ENCODE measurements at regions not wholly inside any gene's neighbourhood (a gene's known extent, or its start where the extent isn't known, plus 50 kb on each side); places are given as distances from the start of the nearest gene placed in this dataset.

DNA sequence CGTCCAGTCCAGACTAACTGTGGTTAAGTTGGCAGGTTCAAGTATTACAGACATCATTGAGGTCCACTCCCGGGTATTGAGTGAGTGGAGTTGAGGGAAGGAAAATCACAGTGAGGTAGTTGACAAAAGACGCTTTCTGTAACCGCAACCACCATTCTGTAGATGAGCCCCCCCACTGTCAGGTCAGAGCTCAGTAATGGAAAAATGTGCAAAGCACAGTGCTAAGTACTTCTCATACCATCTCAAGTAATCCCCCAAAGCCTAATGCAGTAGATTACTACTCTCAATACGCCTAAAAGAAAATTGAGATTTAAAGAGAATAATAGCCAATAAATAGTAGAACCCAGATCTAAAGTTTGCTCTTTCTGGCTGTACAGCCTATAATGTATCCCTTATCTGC is 522.8 kb downstream of the LMO4 start:
- intact Hi-C loops (cut with micrococcal nuclease; ENCODE audit: unreplicated experiment) = no loop called here
- ChIA-PET CTCF (no interaction called here), POLR2A (ENCODE audit: low non-redundant PET) (no interaction called here)
- H3K36me3 ChIP-seq (ENCODE audit: insufficient read depth, low read length, poor library complexity, severe bottlenecking) = no peaks in the 10 kb centered on the region
- no peaks in the 10 kb centered on the region for H3K27me3 ChIP-seq (replicated peaks; ENCODE audit: insufficient read depth, low read depth, low read length, poor library complexity)
- no peak for DNase-seq (ENCODE audit: low spot score)
- no peaks in the 10 kb centered on the region for H3K9me3 ChIP-seq (ENCODE audit: low read depth, low read length, poor library complexity, severe bottlenecking)
- H3K4me3 ChIP-seq (ENCODE audit: low read depth, low read length, poor library complexity, severe bottlenecking) = no peak overlapping the region
- no peak for TF ChIP-seq EZH2 (IDR thresholded peaks at IDR 0.05; ENCODE audit: borderline replicate concordance, low read depth, low read length, poor library complexity, severe bottlenecking)
- TF ChIP-seq, protein P1, sequence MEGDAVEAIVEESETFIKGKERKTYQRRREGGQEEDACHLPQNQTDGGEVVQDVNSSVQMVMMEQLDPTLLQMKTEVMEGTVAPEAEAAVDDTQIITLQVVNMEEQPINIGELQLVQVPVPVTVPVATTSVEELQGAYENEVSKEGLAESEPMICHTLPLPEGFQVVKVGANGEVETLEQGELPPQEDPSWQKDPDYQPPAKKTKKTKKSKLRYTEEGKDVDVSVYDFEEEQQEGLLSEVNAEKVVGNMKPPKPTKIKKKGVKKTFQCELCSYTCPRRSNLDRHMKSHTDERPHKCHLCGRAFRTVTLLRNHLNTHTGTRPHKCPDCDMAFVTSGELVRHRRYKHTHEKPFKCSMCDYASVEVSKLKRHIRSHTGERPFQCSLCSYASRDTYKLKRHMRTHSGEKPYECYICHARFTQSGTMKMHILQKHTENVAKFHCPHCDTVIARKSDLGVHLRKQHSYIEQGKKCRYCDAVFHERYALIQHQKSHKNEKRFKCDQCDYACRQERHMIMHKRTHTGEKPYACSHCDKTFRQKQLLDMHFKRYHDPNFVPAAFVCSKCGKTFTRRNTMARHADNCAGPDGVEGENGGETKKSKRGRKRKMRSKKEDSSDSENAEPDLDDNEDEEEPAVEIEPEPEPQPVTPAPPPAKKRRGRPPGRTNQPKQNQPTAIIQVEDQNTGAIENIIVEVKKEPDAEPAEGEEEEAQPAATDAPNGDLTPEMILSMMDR (conservative IDR thresholded peaks at IDR 0.05; ENCODE audit: low read depth, low read length) = no peak
- BruUV-seq (replicated peaks) = no TSS peak
- no peak overlapping the region for H3K27ac ChIP-seq (ENCODE audit: low read depth, low read length, poor library complexity, severe bottlenecking)
- no peaks in the 10 kb centered on the region for H3K4me1 ChIP-seq (ENCODE audit: insufficient read depth, low read length, poor library complexity, severe bottlenecking)

DNA sequence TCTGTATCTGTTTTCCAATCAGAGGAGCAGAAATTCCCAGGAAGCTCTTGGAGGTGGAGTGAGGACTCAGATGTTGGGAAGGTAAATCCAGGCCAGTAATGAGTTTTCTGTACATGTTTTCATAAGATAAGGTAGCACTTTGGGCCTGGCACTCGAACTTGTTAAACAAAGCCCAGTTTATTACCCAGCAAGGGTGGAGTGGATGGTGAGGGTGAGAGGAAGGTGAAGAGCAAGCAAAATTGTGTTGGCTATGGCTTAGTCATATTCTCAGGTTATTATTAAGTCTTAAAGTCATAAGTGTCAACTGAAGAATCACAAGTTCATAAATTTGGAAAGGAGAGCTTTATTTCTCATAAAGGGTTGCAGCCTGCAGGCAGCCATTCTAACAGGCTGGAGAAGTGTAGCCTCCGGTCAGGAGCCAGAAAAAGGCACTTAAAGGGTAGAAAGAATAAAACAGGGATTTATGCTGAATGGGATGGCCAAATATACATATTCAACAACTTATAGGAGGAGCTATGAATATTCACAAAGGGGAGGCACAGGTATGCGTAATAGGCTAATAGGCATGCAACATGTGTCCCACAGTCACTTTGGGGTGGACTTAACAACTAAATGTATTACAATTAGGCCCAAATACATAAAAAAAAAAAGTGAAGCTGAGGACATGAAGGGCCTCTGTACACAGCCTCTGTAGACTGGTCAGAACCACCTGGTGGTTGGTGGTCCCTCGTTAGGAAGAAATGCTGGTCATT is 523.9 kb downstream of the LMO4 start:
- Histone ChIP-seq H3K4me1 (ENCODE audit: insufficient read depth, low read length, poor library complexity, severe bottlenecking) (no peaks in the 10 kb centered on the region), H3K27me3 (replicated peaks; ENCODE audit: insufficient read depth, low read depth, low read length, poor library complexity) (no peaks in the 10 kb centered on the region), H3K36me3 (ENCODE audit: insufficient read depth, low read length, poor library complexity, severe bottlenecking) (no peaks in the 10 kb centered on the region), H3K27ac (ENCODE audit: low read depth, low read length, poor library complexity, severe bottlenecking) (no peak overlapping the region), H3K9me3 (ENCODE audit: low read depth, low read length, poor library complexity, severe bottlenecking) (no peaks in the 10 kb centered on the region), H3K4me3 (ENCODE audit: low read depth, low read length, poor library complexity, severe bottlenecking) (no peak overlapping the region)
- DNase-seq (ENCODE audit: low spot score) = no peak
- ChIA-PET CTCF (no interaction called here), POLR2A (ENCODE audit: low non-redundant PET) (no interaction called here)
- BruUV-seq (replicated peaks) = no TSS peak
- intact Hi-C loops (cut with micrococcal nuclease; ENCODE audit: unreplicated experiment) = no loop called here
- TF ChIP-seq, protein P1 (conservative IDR thresholded peaks at IDR 0.05; ENCODE audit: low read depth, low read length) = no peak
- no peak for TF ChIP-seq EZH2 (IDR thresholded peaks at IDR 0.05; ENCODE audit: borderline replicate concordance, low read depth, low read length, poor library complexity, severe bottlenecking)

DNA sequence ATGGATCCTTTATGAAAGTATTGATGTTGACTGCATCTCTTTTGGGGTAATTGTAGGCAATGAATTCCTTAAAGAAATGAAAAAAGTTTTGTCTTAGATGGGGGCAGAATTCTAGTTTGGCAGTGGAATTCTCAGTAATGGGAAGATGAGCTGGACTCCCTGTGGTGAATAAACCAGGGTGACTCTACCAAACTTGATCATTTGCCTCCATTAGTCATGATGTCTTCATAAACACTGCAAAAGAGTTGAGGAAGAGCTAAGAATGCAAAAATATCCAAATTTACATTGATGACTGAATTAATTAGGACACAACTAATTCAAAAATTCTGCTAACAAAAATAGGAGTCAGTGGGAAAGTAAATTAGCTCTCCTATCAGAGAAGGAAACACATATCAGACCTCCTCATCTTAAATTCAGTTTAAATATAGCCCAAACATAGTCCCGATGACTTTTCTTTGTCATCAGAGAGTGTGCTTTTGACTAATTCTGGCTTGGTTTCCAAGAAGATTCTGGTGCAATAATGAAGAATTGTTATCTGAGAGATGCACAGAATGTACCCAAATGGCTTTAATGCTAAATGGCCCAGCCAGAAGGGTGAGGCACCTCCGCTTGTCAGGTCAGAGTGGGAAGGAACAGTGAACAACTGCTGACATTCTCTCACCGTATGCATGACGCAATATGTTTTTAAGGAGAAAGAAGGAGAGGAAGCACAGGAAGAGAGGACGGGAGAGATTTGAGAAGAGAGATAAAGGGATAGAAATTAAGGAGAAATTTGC is 525.1 kb downstream of the LMO4 start:
- no peak for DNase-seq (ENCODE audit: low spot score)
- H3K27me3 ChIP-seq (replicated peaks; ENCODE audit: insufficient read depth, low read depth, low read length, poor library complexity) = no peaks in the 10 kb centered on the region
- intact Hi-C loops (cut with micrococcal nuclease; ENCODE audit: unreplicated experiment) = no loop called here
- TF ChIP-seq, protein P1 (conservative IDR thresholded peaks at IDR 0.05; ENCODE audit: low read depth, low read length) = no peak
- TF ChIP-seq EZH2 (IDR thresholded peaks at IDR 0.05; ENCODE audit: borderline replicate concordance, low read depth, low read length, poor library complexity, severe bottlenecking) = no peak
- no peak overlapping the region for H3K27ac ChIP-seq (ENCODE audit: low read depth, low read length, poor library complexity, severe bottlenecking)
- no peak overlapping the region for H3K4me3 ChIP-seq (ENCODE audit: low read depth, low read length, poor library complexity, severe bottlenecking)
- POLR2A ChIA-PET (ENCODE audit: low non-redundant PET) = no interaction called here
- peaks cover 6% of the 10 kb centered on the region for H3K9me3 ChIP-seq (ENCODE audit: low read depth, low read length, poor library complexity, severe bottlenecking)
- no peaks in the 10 kb centered on the region for H3K4me1 ChIP-seq (ENCODE audit: insufficient read depth, low read length, poor library complexity, severe bottlenecking)
- BruUV-seq (replicated peaks) = no TSS peak
- CTCF ChIA-PET = no interaction called here
- no peaks in the 10 kb centered on the region for H3K36me3 ChIP-seq (ENCODE audit: insufficient read depth, low read length, poor library complexity, severe bottlenecking)

Data from A673 (cell line).